Hepatocyte (in vitro differentiated cells): ENCODE measurements at regions not wholly inside any gene's neighbourhood (a gene's known extent, or its start where the extent isn't known, plus 50 kb on each side); places are given as distances from the start of the nearest gene placed in this dataset.
A peak's percentile ranks its signal among the peaks of the same experiment; 100 is the strongest.

Experiments used
- DNase-seq: peaks from one replicate; pipeline ENCODE4 v3.0.0-alpha.2; 2016; ENCODE audit warnings: low spot score
- H2AFZ ChIP-seq: fragments of 200-600 bp; sonication (generic); 2 replicates; pipeline ENCODE4 v1.6.0; 2016; ENCODE audit warnings: antibody characterized with exemption, mild to moderate bottlenecking
- H3K27ac ChIP-seq: fragments of 200-600 bp; sonication (generic); 2 replicates; pipeline ENCODE4 v1.5.1; 2016; ENCODE audit warnings: mild to moderate bottlenecking
- H3K27me3 ChIP-seq: fragments of 200-600 bp; sonication (generic); 2 replicates; pipeline ENCODE4 v1.6.1; 2016
- H3K36me3 ChIP-seq: fragments of 200-600 bp; sonication (generic); replicated peaks from 2 replicates; pipeline ENCODE4 v1.5.1; 2016; ENCODE audit warnings: low read depth; ENCODE audit not compliant: insufficient read depth
- H3K4me1 ChIP-seq: fragments of 200-600 bp; sonication (generic); 2 replicates; pipeline ENCODE4 v1.5.1; 2016; ENCODE audit warnings: mild to moderate bottlenecking, moderate library complexity; ENCODE audit not compliant: insufficient read depth
- H3K4me2 ChIP-seq: fragments of 200-600 bp; sonication (generic); 2 replicates; pipeline ENCODE4 v1.6.0; 2016
- H3K4me3 ChIP-seq: fragments of 200-600 bp; sonication (generic); 2 replicates; pipeline ENCODE4 v1.5.1; 2016; ENCODE audit warnings: mild to moderate bottlenecking
- H3K79me2 ChIP-seq: fragments of 200-600 bp; sonication (generic); 2 replicates; pipeline ENCODE4 v1.6.0; 2017; ENCODE audit warnings: mild to moderate bottlenecking
- H3K9me2 ChIP-seq: fragments of 200-600 bp; sonication (generic); replicated peaks from 2 replicates; pipeline ENCODE4 v1.6.0; 2017; ENCODE audit warnings: mild to moderate bottlenecking; ENCODE audit not compliant: insufficient read depth
- H3K9me3 ChIP-seq: fragments of 200-600 bp; sonication (generic); 2 replicates; pipeline ENCODE4 v1.5.1; 2016; ENCODE audit warnings: low read depth, mild to moderate bottlenecking
- H4K20me1 ChIP-seq: fragments of 200-600 bp; sonication (generic); 2 replicates; pipeline ENCODE4 v1.6.0; 2016; ENCODE audit warnings: mild to moderate bottlenecking; ENCODE audit not compliant: insufficient read depth, poor library complexity, severe bottlenecking
- CTCF ChIP-seq: fragments of 200-600 bp; sonication (generic); IDR thresholded peaks from 2 replicates; pipeline ENCODE4 v1.5.1; 2016; ENCODE audit warnings: antibody characterized with exemption, mild to moderate bottlenecking; ENCODE audit not compliant: poor library complexity
- EZH2 ChIP-seq: fragments of 200-600 bp; sonication (generic); IDR thresholded peaks from 2 replicates; pipeline ENCODE4 v1.6.1; 2016; ENCODE audit warnings: antibody characterized with exemption, mild to moderate bottlenecking, borderline replicate concordance
- EZH2phosphoT487 ChIP-seq: fragments of 200-600 bp; sonication (generic); IDR thresholded peaks from one replicate; pipeline ENCODE4 v1.6.1; 2018; ENCODE audit warnings: antibody characterized with exemption, mild to moderate bottlenecking, low read depth, moderate library complexity; ENCODE audit not compliant: unreplicated experiment, severe bottlenecking
- WGBS: methylation state at CpG from one replicate; pipeline ENCODE4 v1.1.6; 2016; ENCODE audit warnings: low lambda C conversion rate; ENCODE audit errors: missing lambda C conversion rate; 5-methylcytosine and 5-hydroxymethylcytosine counted together

- Histone ChIP-seq H4K20me1 (no peaks in the 10 kb centered on the region), H3K79me2 (no peaks in the 10 kb centered on the region), H3K4me3 (no peak overlapping the region), H3K27ac (no peak overlapping the region), H3K4me1 (peaks cover 11% of the 10 kb centered on the region), H2AFZ (no peak overlapping the region), H3K9me2 (no peaks in the 10 kb centered on the region), H3K36me3 (no peaks in the 10 kb centered on the region), H3K9me3 (no peaks in the 10 kb centered on the region), H3K4me2 (no peak overlapping the region), H3K27me3 (no peaks in the 10 kb centered on the region)
- TF ChIP-seq EZH2phosphoT487, result no peak
- no peak for TF ChIP-seq EZH2
- TF ChIP-seq CTCF, result no peak
- no peak for DNase-seq
- WGBS, result 96% methylated on average over 4 of the region's 4 CpGs
Observed at GRCh38 chr20:22504829-22505377, 79.5 kb downstream of the FOXA2 start.

DNA sequence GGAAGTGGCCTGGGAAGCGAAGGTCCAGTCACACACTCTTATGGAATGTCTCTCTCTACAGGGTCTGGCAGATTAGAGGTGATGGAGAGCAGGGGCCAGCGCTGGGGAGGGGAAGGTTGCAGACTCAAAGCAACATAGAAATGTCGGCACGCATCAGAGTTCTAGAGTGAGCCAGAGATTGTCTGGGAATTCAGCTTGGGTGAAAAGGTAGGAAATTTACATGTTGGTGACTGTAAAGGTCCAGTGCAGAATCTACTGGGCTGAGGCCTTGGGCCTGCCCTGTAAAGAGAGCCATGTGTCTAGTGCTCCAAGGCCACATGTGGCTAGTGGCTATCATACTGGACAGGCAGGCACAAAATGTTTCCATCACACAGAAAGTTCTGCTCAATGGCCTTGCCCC is 80.8 kb downstream of the FOXA2 start:
- Histone ChIP-seq H3K79me2 (no peaks in the 10 kb centered on the region), H3K27me3 (no peaks in the 10 kb centered on the region), H3K9me2 (no peaks in the 10 kb centered on the region), H4K20me1 (no peaks in the 10 kb centered on the region), H3K9me3 (no peaks in the 10 kb centered on the region), H3K4me3 (no peak overlapping the region), H3K36me3 (no peaks in the 10 kb centered on the region), H2AFZ (no peak overlapping the region), H3K27ac (peak overlapping the region; percentile 70), H3K4me1 (peaks cover 11% of the 10 kb centered on the region), H3K4me2 (no peak overlapping the region)
- no peak for TF ChIP-seq EZH2
- TF ChIP-seq CTCF, result no peak
- TF ChIP-seq EZH2phosphoT487, result no peak
- 73% methylated on average over 4 of the region's 4 CpGs for WGBS
- no peak for DNase-seq

DNA sequence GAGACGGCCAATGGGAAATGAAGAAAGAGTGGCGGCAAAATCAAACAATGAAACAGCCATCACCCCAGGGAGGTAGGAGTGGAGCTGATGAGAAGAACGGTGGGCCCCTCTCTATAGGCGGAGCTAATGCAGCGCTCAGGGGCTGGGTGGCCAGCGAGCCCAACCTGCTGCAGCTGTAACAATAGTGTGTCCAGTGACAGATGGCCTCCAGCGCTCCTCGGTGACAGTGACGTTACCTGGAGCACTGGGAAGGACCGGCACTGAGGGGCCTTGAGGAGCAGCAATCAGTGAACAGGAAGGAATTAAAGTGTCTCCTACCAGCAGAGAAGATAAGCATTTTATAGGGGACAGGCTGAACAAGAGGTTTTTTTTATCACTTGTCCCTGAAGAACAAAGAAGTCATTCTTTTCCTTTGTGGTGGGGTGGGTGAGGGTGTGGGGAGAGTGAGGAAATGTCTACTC is 81.6 kb downstream of the FOXA2 start:
- no peaks in the 10 kb centered on the region for H3K79me2 ChIP-seq
- H3K9me3 ChIP-seq, result no peaks in the 10 kb centered on the region
- H3K27me3 ChIP-seq, result no peaks in the 10 kb centered on the region
- peak; percentile 65 for DNase-seq
- 62% methylated on average over 10 of the region's 10 CpGs for WGBS
- no peaks in the 10 kb centered on the region for H3K36me3 ChIP-seq
- no peak overlapping the region for H3K4me3 ChIP-seq
- TF ChIP-seq CTCF (no peak), EZH2phosphoT487 (no peak), EZH2 (no peak)
- no peak overlapping the region for H3K4me2 ChIP-seq
- no peak overlapping the region for H2AFZ ChIP-seq
- no peaks in the 10 kb centered on the region for H4K20me1 ChIP-seq
- no peaks in the 10 kb centered on the region for H3K9me2 ChIP-seq
- H3K4me1 ChIP-seq, result peaks cover 8% of the 10 kb centered on the region
- H3K27ac ChIP-seq, result peak overlapping the region; percentile 44
